OCI-LY1 (cell line): ENCODE measurements at regions not wholly inside any gene's neighbourhood (a gene's known extent, or its start where the extent isn't known, plus 50 kb on each side); places are given as distances from the start of the nearest gene placed in this dataset.

Experiments used
- EZH2 ChIP-seq: fragments of 200-600 bp; sonication (generic), shearing (Covaris generic); IDR thresholded peaks from 2 replicates; pipeline ENCODE4 v1.8.0; 2017; ENCODE audit warnings: borderline replicate concordance, mixed run types, mild to moderate bottlenecking, antibody characterized with exemption, low read length, moderate library complexity, mixed read lengths
- TF ChIP-seq, protein P1 (sequence below): fragments of 200-600 bp; sonication (generic), shearing (Covaris generic); IDR thresholded peaks from 2 replicates; pipeline ENCODE4 v1.5.1; 2017; ENCODE audit warnings: mild to moderate bottlenecking, antibody characterized with exemption, low read length, moderate library complexity, mixed read lengths

DNA sequence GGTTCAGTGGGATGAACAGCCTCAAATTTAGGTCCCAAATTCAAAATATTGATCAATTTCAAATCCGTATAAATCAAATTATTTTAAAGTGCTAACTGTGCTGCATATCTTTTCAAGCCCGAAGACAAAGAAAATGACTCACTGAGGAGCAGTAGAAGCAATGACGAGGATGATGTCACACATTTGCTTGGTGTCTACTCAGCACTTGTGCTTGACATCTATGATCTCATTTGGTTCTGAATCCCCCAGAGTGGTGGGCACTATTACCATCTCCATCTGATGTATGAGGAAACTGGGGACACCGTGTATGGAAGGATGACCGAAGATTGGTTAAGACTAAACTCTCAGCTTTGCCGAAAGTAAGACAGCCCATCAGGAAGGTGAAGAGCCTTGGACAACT is 136.5 kb upstream of the CHRNA7 start:
- TF ChIP-seq, protein P1, sequence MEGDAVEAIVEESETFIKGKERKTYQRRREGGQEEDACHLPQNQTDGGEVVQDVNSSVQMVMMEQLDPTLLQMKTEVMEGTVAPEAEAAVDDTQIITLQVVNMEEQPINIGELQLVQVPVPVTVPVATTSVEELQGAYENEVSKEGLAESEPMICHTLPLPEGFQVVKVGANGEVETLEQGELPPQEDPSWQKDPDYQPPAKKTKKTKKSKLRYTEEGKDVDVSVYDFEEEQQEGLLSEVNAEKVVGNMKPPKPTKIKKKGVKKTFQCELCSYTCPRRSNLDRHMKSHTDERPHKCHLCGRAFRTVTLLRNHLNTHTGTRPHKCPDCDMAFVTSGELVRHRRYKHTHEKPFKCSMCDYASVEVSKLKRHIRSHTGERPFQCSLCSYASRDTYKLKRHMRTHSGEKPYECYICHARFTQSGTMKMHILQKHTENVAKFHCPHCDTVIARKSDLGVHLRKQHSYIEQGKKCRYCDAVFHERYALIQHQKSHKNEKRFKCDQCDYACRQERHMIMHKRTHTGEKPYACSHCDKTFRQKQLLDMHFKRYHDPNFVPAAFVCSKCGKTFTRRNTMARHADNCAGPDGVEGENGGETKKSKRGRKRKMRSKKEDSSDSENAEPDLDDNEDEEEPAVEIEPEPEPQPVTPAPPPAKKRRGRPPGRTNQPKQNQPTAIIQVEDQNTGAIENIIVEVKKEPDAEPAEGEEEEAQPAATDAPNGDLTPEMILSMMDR: no peak
- no peak for TF ChIP-seq EZH2
